ENCODE measurements at regions not wholly inside any gene's neighbourhood (a gene's known extent, or its start where the extent isn't known, plus 50 kb on each side); places are given as distances from the start of the nearest gene placed in this dataset.

- no peak overlapping the region for H3K4me3 ChIP-seq (ENCODE audit: low read length)
- no peak for DNase-seq
- no peaks in the 10 kb centered on the region for H3K36me3 ChIP-seq (ENCODE audit: control insufficient read depth, insufficient read depth, low read length)
- peaks cover 2% of the 10 kb centered on the region for H3K9me3 ChIP-seq (replicated peaks; ENCODE audit: control insufficient read depth, low read depth, low read length)
- H3K4me1 ChIP-seq (ENCODE audit: control insufficient read depth, insufficient read depth, low read length): peaks cover 3% of the 10 kb centered on the region
- H3K27me3 ChIP-seq (ENCODE audit: control insufficient read depth, insufficient read depth, low read length): no peaks in the 10 kb centered on the region
- no CpG with 5 or more reads among the region's 3 CpGs for WGBS (ENCODE audit: insufficient coverage)
- H3K27ac ChIP-seq (ENCODE audit: low read length): no peak overlapping the region
These were observed 71.8 kb upstream of the UGP2 start for GRCh38 chr2:63769915-63770314.

GRCh38 chr2:63772061-63772460 lies 69.6 kb upstream of the UGP2 start:
- Histone ChIP-seq H3K9me3 (replicated peaks; ENCODE audit: control insufficient read depth, low read depth, low read length) (peaks cover 2% of the 10 kb centered on the region), H3K36me3 (ENCODE audit: control insufficient read depth, insufficient read depth, low read length) (no peaks in the 10 kb centered on the region), H3K27me3 (ENCODE audit: control insufficient read depth, insufficient read depth, low read length) (no peaks in the 10 kb centered on the region), H3K27ac (ENCODE audit: low read length) (no peak overlapping the region), H3K4me3 (ENCODE audit: low read length) (no peak overlapping the region), H3K4me1 (ENCODE audit: control insufficient read depth, insufficient read depth, low read length) (no peaks in the 10 kb centered on the region)
- WGBS (ENCODE audit: insufficient coverage): no CpG with 5 or more reads among the region's 3 CpGs
- DNase-seq: no peak

DNA sequence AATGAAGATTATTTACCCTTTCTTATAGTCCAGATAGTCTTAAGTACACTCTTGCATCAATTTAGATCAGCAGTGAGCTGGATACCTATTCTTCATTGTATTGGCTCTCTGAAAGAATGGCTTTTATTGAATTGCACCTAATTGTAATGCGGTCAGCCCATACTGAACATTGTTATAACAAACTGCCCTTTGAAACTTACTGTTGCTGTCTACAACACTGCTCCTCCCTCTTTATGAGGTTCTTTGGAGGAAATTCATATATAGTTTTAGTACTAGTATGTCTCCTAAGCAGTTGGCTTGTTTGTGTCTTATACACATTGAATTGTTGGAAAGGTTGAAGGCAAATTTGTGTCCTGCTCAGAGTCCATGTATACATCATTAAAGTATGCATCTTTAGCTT lies 66.5 kb upstream of the UGP2 start:
- Histone ChIP-seq H3K4me1 (ENCODE audit: control insufficient read depth, insufficient read depth, low read length) (peaks cover 4% of the 10 kb centered on the region), H3K4me3 (ENCODE audit: low read length) (no peak overlapping the region), H3K27ac (ENCODE audit: low read length) (no peak overlapping the region), H3K27me3 (ENCODE audit: control insufficient read depth, insufficient read depth, low read length) (no peaks in the 10 kb centered on the region), H3K36me3 (ENCODE audit: control insufficient read depth, insufficient read depth, low read length) (no peaks in the 10 kb centered on the region), H3K9me3 (replicated peaks; ENCODE audit: control insufficient read depth, low read depth, low read length) (no peaks in the 10 kb centered on the region)
- no CpG with 5 or more reads among the region's 1 CpG for WGBS (ENCODE audit: insufficient coverage)
- DNase-seq: no peak

DNA sequence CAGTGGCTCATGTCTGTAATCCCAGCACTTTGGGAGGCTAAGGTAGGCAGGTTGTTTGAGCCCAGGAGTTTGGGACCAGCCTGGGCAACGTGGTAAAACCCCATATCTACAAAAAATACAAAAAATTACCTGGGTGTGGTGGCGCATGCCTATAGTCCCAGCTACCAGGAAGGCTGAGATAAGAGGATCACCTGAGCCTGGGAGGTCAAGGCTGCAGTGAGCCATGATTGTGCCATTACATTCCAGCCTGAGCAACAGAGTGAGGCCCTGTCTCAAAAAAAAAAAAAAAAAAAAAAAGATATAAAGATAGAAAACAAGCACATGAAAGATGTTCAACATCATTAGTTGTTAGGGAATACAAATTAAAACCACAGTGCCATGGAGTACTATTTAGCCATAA lies 65.3 kb upstream of the UGP2 start:
- Histone ChIP-seq H3K4me1 (ENCODE audit: control insufficient read depth, insufficient read depth, low read length) (peaks cover 5% of the 10 kb centered on the region), H3K27ac (ENCODE audit: low read length) (no peak overlapping the region), H3K36me3 (ENCODE audit: control insufficient read depth, insufficient read depth, low read length) (no peaks in the 10 kb centered on the region), H3K9me3 (replicated peaks; ENCODE audit: control insufficient read depth, low read depth, low read length) (no peaks in the 10 kb centered on the region), H3K4me3 (ENCODE audit: low read length) (no peak overlapping the region), H3K27me3 (ENCODE audit: control insufficient read depth, insufficient read depth, low read length) (no peaks in the 10 kb centered on the region)
- DNase-seq: no peak
- WGBS (ENCODE audit: insufficient coverage): 100% methylated on average over 1 of the region's 2 CpGs

- H3K4me3 ChIP-seq (ENCODE audit: low read length): no peak overlapping the region
- H3K27ac ChIP-seq (ENCODE audit: low read length): no peak overlapping the region
- H3K4me1 ChIP-seq (ENCODE audit: control insufficient read depth, insufficient read depth, low read length): peaks cover 5% of the 10 kb centered on the region
- no peaks in the 10 kb centered on the region for H3K9me3 ChIP-seq (replicated peaks; ENCODE audit: control insufficient read depth, low read depth, low read length)
- H3K36me3 ChIP-seq (ENCODE audit: control insufficient read depth, insufficient read depth, low read length): no peaks in the 10 kb centered on the region
- DNase-seq: no peak
- H3K27me3 ChIP-seq (ENCODE audit: control insufficient read depth, insufficient read depth, low read length): no peaks in the 10 kb centered on the region
These were observed 63.9 kb upstream of the UGP2 start for GRCh38 chr2:63777816-63778215.

- no peaks in the 10 kb centered on the region for H3K27me3 ChIP-seq (ENCODE audit: control insufficient read depth, insufficient read depth, low read length)
- no peak overlapping the region for H3K27ac ChIP-seq (ENCODE audit: low read length)
- no peak overlapping the region for H3K4me3 ChIP-seq (ENCODE audit: low read length)
- peaks cover 5% of the 10 kb centered on the region for H3K4me1 ChIP-seq (ENCODE audit: control insufficient read depth, insufficient read depth, low read length)
- no peaks in the 10 kb centered on the region for H3K9me3 ChIP-seq (replicated peaks; ENCODE audit: control insufficient read depth, low read depth, low read length)
- DNase-seq: no peak
- WGBS (ENCODE audit: insufficient coverage): 86% methylated on average over 1 of the region's 2 CpGs
- no peaks in the 10 kb centered on the region for H3K36me3 ChIP-seq (ENCODE audit: control insufficient read depth, insufficient read depth, low read length)
These were observed 63.3 kb upstream of the UGP2 start for GRCh38 chr2:63778391-63778790.

GRCh38 chr2:63780518-63781155 lies 61.1 kb upstream of the UGP2 start:
- no CpG with 5 or more reads among the region's 3 CpGs for WGBS (ENCODE audit: insufficient coverage)
- DNase-seq: no peak
- Histone ChIP-seq H3K27ac (ENCODE audit: low read length) (no peak overlapping the region), H3K27me3 (ENCODE audit: control insufficient read depth, insufficient read depth, low read length) (no peaks in the 10 kb centered on the region), H3K4me3 (ENCODE audit: low read length) (no peak overlapping the region), H3K36me3 (ENCODE audit: control insufficient read depth, insufficient read depth, low read length) (no peaks in the 10 kb centered on the region), H3K4me1 (ENCODE audit: control insufficient read depth, insufficient read depth, low read length) (peaks cover 5% of the 10 kb centered on the region), H3K9me3 (replicated peaks; ENCODE audit: control insufficient read depth, low read depth, low read length) (no peaks in the 10 kb centered on the region)

GRCh38 chr2:63784461-63784860 lies 57.2 kb upstream of the UGP2 start:
- H3K4me3 ChIP-seq (ENCODE audit: low read length): no peak overlapping the region
- no peak for DNase-seq
- H3K36me3 ChIP-seq (ENCODE audit: control insufficient read depth, insufficient read depth, low read length): no peaks in the 10 kb centered on the region
- H3K4me1 ChIP-seq (ENCODE audit: control insufficient read depth, insufficient read depth, low read length): peaks cover 5% of the 10 kb centered on the region
- H3K9me3 ChIP-seq (replicated peaks; ENCODE audit: control insufficient read depth, low read depth, low read length): no peaks in the 10 kb centered on the region
- H3K27me3 ChIP-seq (ENCODE audit: control insufficient read depth, insufficient read depth, low read length): no peaks in the 10 kb centered on the region
- no peak overlapping the region for H3K27ac ChIP-seq (ENCODE audit: low read length)

DNA sequence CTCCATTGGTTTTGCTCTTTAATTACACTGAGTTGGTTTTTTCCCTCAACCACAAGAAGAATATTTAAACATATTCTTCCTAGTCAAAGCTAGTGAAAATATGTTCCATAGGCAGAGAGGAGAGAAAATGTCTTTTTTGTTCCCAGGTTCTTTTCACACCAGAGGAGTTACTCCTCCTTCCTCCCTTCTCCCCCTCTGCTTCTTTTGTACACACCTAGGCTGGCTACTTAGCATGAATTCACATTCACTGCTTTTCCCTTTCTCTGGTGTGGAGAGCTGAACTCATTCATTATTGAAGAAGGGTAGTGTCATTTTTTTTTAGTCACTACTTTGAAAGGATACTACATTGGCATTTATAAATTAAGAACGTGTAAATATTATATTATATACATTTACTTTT lies 56.6 kb upstream of the UGP2 start:
- DNase-seq: no peak
- peaks cover 4% of the 10 kb centered on the region for H3K4me1 ChIP-seq (ENCODE audit: control insufficient read depth, insufficient read depth, low read length)
- WGBS (ENCODE audit: insufficient coverage): no CpG with 5 or more reads among the region's 1 CpG
- H3K9me3 ChIP-seq (replicated peaks; ENCODE audit: control insufficient read depth, low read depth, low read length): no peaks in the 10 kb centered on the region
- no peaks in the 10 kb centered on the region for H3K27me3 ChIP-seq (ENCODE audit: control insufficient read depth, insufficient read depth, low read length)
- no peak overlapping the region for H3K27ac ChIP-seq (ENCODE audit: low read length)
- H3K36me3 ChIP-seq (ENCODE audit: control insufficient read depth, insufficient read depth, low read length): no peaks in the 10 kb centered on the region
- no peak overlapping the region for H3K4me3 ChIP-seq (ENCODE audit: low read length)

- WGBS (ENCODE audit: insufficient coverage): no CpG with 5 or more reads among the region's 3 CpGs
- peaks cover 8% of the 10 kb centered on the region for H3K4me1 ChIP-seq (ENCODE audit: control insufficient read depth, insufficient read depth, low read length)
- peak; percentile 76 for DNase-seq
- no peak overlapping the region for H3K4me3 ChIP-seq (ENCODE audit: low read length)
- no peaks in the 10 kb centered on the region for H3K36me3 ChIP-seq (ENCODE audit: control insufficient read depth, insufficient read depth, low read length)
- H3K27ac ChIP-seq (ENCODE audit: low read length): peak overlapping the region; percentile 33
- no peaks in the 10 kb centered on the region for H3K27me3 ChIP-seq (ENCODE audit: control insufficient read depth, insufficient read depth, low read length)
- H3K9me3 ChIP-seq (replicated peaks; ENCODE audit: control insufficient read depth, low read depth, low read length): no peaks in the 10 kb centered on the region
These were observed 55.2 kb upstream of the UGP2 start for GRCh38 chr2:63786471-63786870.

- H3K27ac ChIP-seq (ENCODE audit: low read length): peak overlapping the region; percentile 26
- no CpG with 5 or more reads among the region's 3 CpGs for WGBS (ENCODE audit: insufficient coverage)
These were observed 53.6 kb upstream of the UGP2 start for GRCh38 chr2:63788071-63788470.

More at GRCh38 chr2:63788071-63788470, 53.6 kb upstream of the UGP2 start:
- H3K36me3 ChIP-seq (ENCODE audit: control insufficient read depth, insufficient read depth, low read length): no peaks in the 10 kb centered on the region
- no peak overlapping the region for H3K4me3 ChIP-seq (ENCODE audit: low read length)
- peak; percentile 76 for DNase-seq
- H3K4me1 ChIP-seq (ENCODE audit: control insufficient read depth, insufficient read depth, low read length): peaks cover 8% of the 10 kb centered on the region
- H3K9me3 ChIP-seq (replicated peaks; ENCODE audit: control insufficient read depth, low read depth, low read length): no peaks in the 10 kb centered on the region
- no peaks in the 10 kb centered on the region for H3K27me3 ChIP-seq (ENCODE audit: control insufficient read depth, insufficient read depth, low read length)

Data from muscle of leg (tissue), 3 donors.